ENCODE measurements at regions not wholly inside any gene's neighbourhood (a gene's known extent, or its start where the extent isn't known, plus 50 kb on each side); places are given as distances from the start of the nearest gene placed in this dataset.

GRCh38 chr2:129784486-129784885 lies 195.0 kb upstream of the RAB6C start:
- Histone ChIP-seq H3K4me1 (no peaks in the 10 kb centered on the region), H3K27me3 (no peaks in the 10 kb centered on the region), H3K27ac (no peak overlapping the region), H3K36me3 (ENCODE audit: low read depth, missing control alignments) (no peaks in the 10 kb centered on the region), H3K9me3 (no peaks in the 10 kb centered on the region), H3K4me3 (no peak overlapping the region)
- no peak for DNase-seq
- no peak for TF ChIP-seq CTCF (IDR thresholded peaks at IDR 0.05)
- TF ChIP-seq POLR2A (IDR thresholded peaks at IDR 0.05), result no peak
- intact Hi-C loops (cut with DNase I; ENCODE audit: low total_unique reads), result no loop called here
- 90 to 91% methylated on average over 6 of the region's 6 CpGs for WGBS, 2 donors

- WGBS, 2 donors, result 88 to 89% methylated on average over 8 to 12 of the region's 12 CpGs
- no peak overlapping the region for H3K27ac ChIP-seq
- intact Hi-C loops (cut with DNase I; ENCODE audit: low total_unique reads), result no loop called here
- no peaks in the 10 kb centered on the region for H3K27me3 ChIP-seq
- H3K36me3 ChIP-seq (ENCODE audit: low read depth, missing control alignments), result no peaks in the 10 kb centered on the region
- no peak overlapping the region for H3K4me3 ChIP-seq
- TF ChIP-seq CTCF (IDR thresholded peaks at IDR 0.05) (no peak), POLR2A (IDR thresholded peaks at IDR 0.05) (no peak)
- no peaks in the 10 kb centered on the region for H3K4me1 ChIP-seq
- DNase-seq, result no peak
- no peaks in the 10 kb centered on the region for H3K9me3 ChIP-seq
These were observed 187.8 kb upstream of the RAB6C start for GRCh38 chr2:129791712-129792111.

DNA sequence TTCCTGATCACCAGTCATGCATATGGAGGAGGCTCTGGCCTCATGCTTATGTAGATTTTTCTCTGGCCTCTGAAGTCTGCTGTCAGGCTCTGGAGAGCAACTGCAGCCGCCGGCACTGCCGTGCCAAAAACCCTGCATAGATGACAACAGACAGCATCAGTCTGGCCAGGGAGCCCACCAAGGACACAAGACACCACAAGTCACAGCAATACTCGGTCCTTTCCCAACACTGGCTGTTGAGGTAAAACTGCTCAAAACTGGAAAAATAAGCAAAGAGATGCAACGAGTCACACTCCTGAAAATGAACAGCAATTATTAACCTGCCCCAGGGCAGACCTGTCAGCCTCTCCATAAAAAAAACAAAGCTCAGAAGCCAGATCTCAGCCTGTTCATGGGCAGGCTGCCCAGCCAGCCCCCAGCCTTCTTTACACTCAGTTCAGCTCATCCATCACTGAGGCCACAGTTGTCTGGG lies 186.0 kb upstream of the RAB6C start:
- Histone ChIP-seq H3K36me3 (ENCODE audit: low read depth, missing control alignments) (no peaks in the 10 kb centered on the region), H3K9me3 (no peaks in the 10 kb centered on the region), H3K27me3 (no peaks in the 10 kb centered on the region), H3K4me1 (no peaks in the 10 kb centered on the region), H3K27ac (no peak overlapping the region), H3K4me3 (no peak overlapping the region)
- intact Hi-C loops (cut with DNase I; ENCODE audit: low total_unique reads), result no loop called here
- no peak for DNase-seq
- TF ChIP-seq CTCF (IDR thresholded peaks at IDR 0.05) (no peak), POLR2A (IDR thresholded peaks at IDR 0.05) (no peak)
- 43 to 55% methylated on average over 5 of the region's 5 CpGs for WGBS, 2 donors

GRCh38 chr2:129794116-129794515 lies 185.3 kb upstream of the RAB6C start:
- DNase-seq, result no peak
- Histone ChIP-seq H3K9me3 (no peaks in the 10 kb centered on the region), H3K4me1 (no peaks in the 10 kb centered on the region), H3K27ac (no peak overlapping the region), H3K27me3 (no peaks in the 10 kb centered on the region), H3K4me3 (no peak overlapping the region), H3K36me3 (ENCODE audit: low read depth, missing control alignments) (no peaks in the 10 kb centered on the region)
- intact Hi-C loops (cut with DNase I; ENCODE audit: low total_unique reads), result no loop called here
- TF ChIP-seq CTCF (IDR thresholded peaks at IDR 0.05), result no peak
- no peak for TF ChIP-seq POLR2A (IDR thresholded peaks at IDR 0.05)
- 50 to 70% methylated on average over 4 to 5 of the region's 5 CpGs for WGBS, 2 donors

DNA sequence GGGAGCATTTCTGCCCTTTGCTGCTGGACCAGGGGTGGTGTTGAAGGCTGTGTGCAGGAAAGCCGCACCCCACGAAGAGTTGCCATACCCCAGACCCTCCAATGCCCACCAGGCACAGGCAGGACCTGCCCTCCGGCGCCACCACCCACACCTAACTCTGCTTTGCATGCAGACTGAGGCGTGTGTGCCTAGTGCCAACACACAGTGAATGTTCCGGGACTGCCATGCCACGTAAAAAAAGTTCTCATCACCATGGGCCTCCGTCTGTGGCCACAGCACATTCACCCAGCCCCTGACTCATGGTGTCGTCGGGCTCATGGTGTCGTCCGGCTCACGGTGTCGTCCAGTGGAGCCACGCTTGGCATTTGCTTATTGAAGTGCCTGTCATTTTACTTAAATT lies 184.9 kb upstream of the RAB6C start:
- intact Hi-C loops (cut with DNase I; ENCODE audit: low total_unique reads), result no loop called here

More for the DNA sequence above, 184.9 kb upstream of the RAB6C start:
- Histone ChIP-seq H3K27ac (no peak overlapping the region), H3K4me3 (no peak overlapping the region), H3K9me3 (no peaks in the 10 kb centered on the region), H3K27me3 (no peaks in the 10 kb centered on the region), H3K36me3 (ENCODE audit: low read depth, missing control alignments) (no peaks in the 10 kb centered on the region), H3K4me1 (no peaks in the 10 kb centered on the region)
- WGBS, 2 donors, result 86 to 96% methylated on average over 13 to 15 of the region's 15 CpGs
- no peak for DNase-seq
- TF ChIP-seq POLR2A (IDR thresholded peaks at IDR 0.05) (no peak), CTCF (IDR thresholded peaks at IDR 0.05) (no peak)

Measured in testis (tissue), 2 donors.